K562 (cell line): ENCODE measurements at regions not wholly inside any gene's neighbourhood (a gene's known extent, or its start where the extent isn't known, plus 50 kb on each side); places are given as distances from the start of the nearest gene placed in this dataset.

Experiments used
- ATAC-seq: fragments of 200-7000 bp; cut with Tn5 transposase; 3 replicates; pipeline ENCODE4 v1.9.1; 2020; ENCODE audit warnings: moderate library complexity
- BruUV-seq: library from RNA; stranded (reverse); fragments of 400-500 nt; replicated peaks from 2 replicates; lab custom pipeline; 2021; lab: Mats Ljungman, UMichigan
- CTCF ChIA-PET: fragments of 300-600 bp; formaldehyde crosslinking; extraction: SDS; loops from one replicate; lab custom pipeline; 2021; ENCODE audit warnings: low intra/inter-chr PET ratio; lab: Yijun Ruan, JAX
- POLR2A ChIA-PET: fragments of 300-600, 350-650 bp; sonication (Branson Sonifier 250); formaldehyde crosslinking; extraction: SDS; loops from one replicate; lab custom pipeline; 2021; ENCODE audit warnings: antibody characterized with exemption, inconsistent platforms; lab: Yijun Ruan, JAX
- DNase-seq, 4 experiments: peaks; one replicate each; pipeline versions ENCODE4 v3.0.0 to v3.0.0-alpha.2; 2011 to 2018; ENCODE audit warnings: low spot score in 3 of 4, mixed read lengths in 3 of 4; ENCODE audit errors: extremely low read depth in 1 of 4
- FAIRE-seq: peaks from 2 replicates; lab custom pipeline; 2011; peaks lifted over from hg19 to GRCh38; lab: Jason Lieb, UNC
- H2AFZ ChIP-seq: 2 replicates; pipeline ENCODE4 v1.6.0; 2011; ENCODE audit warnings: low read depth, low read length, control low read depth, inconsistent platforms
- H3K27ac ChIP-seq: fragments of 200-600 bp; 3 replicates; pipeline ENCODE4 v1.8.0; 2011; ENCODE audit warnings: low read depth, mild to moderate bottlenecking, control low read depth, inconsistent platforms, low read length, moderate library complexity, mixed read lengths; ENCODE audit errors: extremely low read depth
- H3K27me3 ChIP-seq, 2 experiments: fragments of 300-600 bp in 1 of 2; 2 replicates in 1 of 2; 3 replicates in 1 of 2; pipeline versions ENCODE4 v1.6.0 to v1.8.0; 2011; ENCODE audit warnings: inconsistent platforms in 2 of 2, low read length in 2 of 2, mild to moderate bottlenecking in 1 of 2, mixed read lengths in 1 of 2, moderate library complexity in 1 of 2; ENCODE audit not compliant: control insufficient read depth in 2 of 2, insufficient read depth in 2 of 2
- H3K36me3 ChIP-seq: fragments of 300-600 bp; 3 replicates; pipeline ENCODE4 v1.8.0; 2011; ENCODE audit warnings: mild to moderate bottlenecking, low read length, inconsistent platforms; ENCODE audit not compliant: control insufficient read depth, insufficient read depth
- H3K4me1 ChIP-seq, 2 experiments: fragments of 200-600 bp in 1 of 2; replicated peaks in 1 of 2; 2 replicates in 1 of 2; 3 replicates in 1 of 2; pipeline versions ENCODE4 v1.5.1 to v1.8.0; 2011; ENCODE audit warnings: inconsistent platforms in 2 of 2, low read length in 2 of 2, mild to moderate bottlenecking in 1 of 2, mixed read lengths in 1 of 2, moderate library complexity in 1 of 2; ENCODE audit not compliant: control insufficient read depth in 2 of 2, insufficient read depth in 2 of 2
- H3K4me2 ChIP-seq: 2 replicates; pipeline ENCODE4 v1.6.1; 2011; ENCODE audit warnings: low read length, control low read depth, inconsistent platforms, mixed read lengths; ENCODE audit not compliant: insufficient read depth
- H3K4me3 ChIP-seq: fragments of 200-600 bp; sonication (generic), shearing (Covaris generic); 2 replicates; pipeline ENCODE4 v1.5.1; 2016; ENCODE audit warnings: control low read depth, inconsistent platforms
- H3K79me2 ChIP-seq: fragments of 200-600 bp; 3 replicates; pipeline ENCODE4 v1.8.0; 2011; ENCODE audit warnings: low read length, inconsistent platforms; ENCODE audit not compliant: control insufficient read depth, insufficient read depth
- H3K9ac ChIP-seq, 2 experiments: 2 replicates each; pipeline versions ENCODE4 v1.6.0 to v1.6.1; 2011; ENCODE audit warnings: low read depth in 2 of 2, low read length in 2 of 2, control low read depth in 1 of 2, inconsistent platforms in 1 of 2, mild to moderate bottlenecking in 1 of 2, mixed read lengths in 1 of 2; ENCODE audit not compliant: insufficient read depth in 1 of 2
- H3K9me1 ChIP-seq: one replicate; pipeline ENCODE4 v1.6.0; 2011; ENCODE audit warnings: inconsistent platforms, mild to moderate bottlenecking, low read length, moderate library complexity; ENCODE audit not compliant: control insufficient read depth, insufficient read depth
- H3K9me3 ChIP-seq: replicated peaks from 2 replicates; pipeline ENCODE4 v1.5.1; 2011; ENCODE audit warnings: low read depth, low read length, inconsistent platforms; ENCODE audit not compliant: control insufficient read depth, insufficient read depth
- H4K20me1 ChIP-seq: replicated peaks from 2 replicates; pipeline ENCODE4 v1.6.1; 2011; ENCODE audit warnings: low read length, inconsistent platforms, mixed read lengths; ENCODE audit not compliant: control insufficient read depth, insufficient read depth
- ASH1L ChIP-seq: fragments of 450-650 bp; IDR thresholded peaks from 2 replicates; pipeline ENCODE4 v1.6.1; 2018; ENCODE audit warnings: borderline replicate concordance, mild to moderate bottlenecking, low read depth; ENCODE audit not compliant: partially characterized antibody
- BDP1 ChIP-seq: IDR thresholded peaks from 3 replicates; pipeline ENCODE4 v1.6.1; 2011; ENCODE audit not compliant: insufficient read length, insufficient read depth
- MTF1 ChIP-seq: fragments of 250-450 bp; sonication (Bioruptor Pico); IDR thresholded peaks from 2 replicates; pipeline ENCODE4 v1.9.0; 2021; ENCODE audit warnings: moderate library complexity, mild to moderate bottlenecking, inconsistent platforms, borderline replicate concordance
- ZNF12 ChIP-seq: sonication (generic); formaldehyde crosslinking; IDR thresholded peaks from 2 replicates; pipeline ENCODE4 v1.4.0; 2020; ENCODE audit warnings: mild to moderate bottlenecking, missing genetic modification reagents
- ZNF134 ChIP-seq: fragments of 250-450 bp; sonication (Bioruptor Pico); conservative IDR thresholded peaks from 2 replicates; pipeline ENCODE4 v1.4.0; 2020
- ZNF23 ChIP-seq: fragments of 250-450 bp; sonication (Bioruptor Pico); IDR thresholded peaks from 2 replicates; pipeline ENCODE4 v1.4.0; 2020; ENCODE audit warnings: mild to moderate bottlenecking
- ZNF445 ChIP-seq: fragments of 250-450 bp; sonication (Bioruptor Pico); IDR thresholded peaks from 2 replicates; pipeline ENCODE4 v1.4.0; 2020; ENCODE audit warnings: low read depth, mild to moderate bottlenecking, moderate library complexity
- ZNF717 ChIP-seq: fragments of 250-450 bp; sonication (Bioruptor Pico); IDR thresholded peaks from 2 replicates; pipeline ENCODE4 v1.5.0; 2021
- WGBS: fragments of 100-300 bp; shearing (Covaris generic); methylation state at CpG from one replicate; pipeline ENCODE4 v1.1.6; 2016; ENCODE audit warnings: low coverage, mixed read lengths; ENCODE audit not compliant: insufficient coverage; ENCODE audit errors: missing lambda C conversion rate; 5-methylcytosine and 5-hydroxymethylcytosine counted together
- in situ Hi-C: fragments of 300-500 bp; cut with MboI; formaldehyde crosslinking; loops from 4 replicates; pipeline ENCODE4 v1.15.0; 2018; ENCODE audit warnings: inconsistent platforms, mixed read lengths
- intact Hi-C: fragments of 100-400 bp; cut with micrococcal nuclease; formaldehyde crosslinking; loops from 2 replicates; pipeline ENCODE4 v1.14.2; 2022
- TF ChIP-seq, protein P1 (sequence below): IDR thresholded peaks from 3 replicates; pipeline ENCODE4 v1.6.1; 2011; ENCODE audit warnings: borderline replicate concordance, mild to moderate bottlenecking; ENCODE audit not compliant: insufficient read length, insufficient read depth
- TF ChIP-seq, protein P2 (sequence below), 2 experiments: IDR thresholded peaks; 2 replicates each; pipeline ENCODE4 v1.6.1; 2011; ENCODE audit warnings: borderline replicate concordance in 1 of 2, control low read depth in 1 of 2, low read depth in 1 of 2, low read length in 1 of 2, mild to moderate bottlenecking in 1 of 2, mixed read lengths in 1 of 2, moderate library complexity in 1 of 2; ENCODE audit not compliant: insufficient read depth in 1 of 2, insufficient read length in 1 of 2, poor library complexity in 1 of 2, severe bottlenecking in 1 of 2; ENCODE audit errors: extremely low read depth in 1 of 2
- TF ChIP-seq, protein P3 (sequence below), 2 experiments: fragments of 150-350 bp in 1 of 2; IDR thresholded peaks; 2 replicates each; pipeline ENCODE4 v1.6.1; 2012 to 2016; ENCODE audit warnings: low read depth in 2 of 2, low read length in 2 of 2, mild to moderate bottlenecking in 1 of 2, moderate library complexity in 1 of 2
- TF ChIP-seq, protein P4 (sequence below): fragments of 150-350 bp; conservative IDR thresholded peaks from 2 replicates; pipeline ENCODE4 v1.6.1; 2014; ENCODE audit warnings: low read length

DNA sequence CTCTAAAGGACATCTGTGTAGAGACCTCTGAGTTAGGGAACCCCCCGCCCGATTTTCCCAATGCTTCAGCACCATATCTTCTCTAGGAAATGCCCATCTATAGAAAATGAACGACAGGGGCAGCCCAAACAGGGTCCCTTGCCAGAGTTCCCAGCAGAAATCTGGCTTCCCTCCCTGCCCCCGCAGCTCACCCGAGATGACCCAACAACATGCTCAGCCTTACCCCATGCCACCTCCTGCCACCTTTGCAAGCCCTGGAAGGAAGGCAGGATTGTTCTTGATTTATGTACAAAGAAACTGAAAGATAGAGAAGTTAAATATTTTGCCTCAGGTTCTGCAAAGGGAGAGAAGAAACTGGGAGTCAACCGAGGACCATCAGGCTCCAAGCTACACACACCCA, 105.6 kb upstream of the UQCRFS1 start (continued):
- TF ChIP-seq MTF1 (CRISPR knock-in tag) (no peak), ZNF134 (CRISPR knock-in tag) (no peak), ZNF717 (no peak)
- TF ChIP-seq, protein P1, sequence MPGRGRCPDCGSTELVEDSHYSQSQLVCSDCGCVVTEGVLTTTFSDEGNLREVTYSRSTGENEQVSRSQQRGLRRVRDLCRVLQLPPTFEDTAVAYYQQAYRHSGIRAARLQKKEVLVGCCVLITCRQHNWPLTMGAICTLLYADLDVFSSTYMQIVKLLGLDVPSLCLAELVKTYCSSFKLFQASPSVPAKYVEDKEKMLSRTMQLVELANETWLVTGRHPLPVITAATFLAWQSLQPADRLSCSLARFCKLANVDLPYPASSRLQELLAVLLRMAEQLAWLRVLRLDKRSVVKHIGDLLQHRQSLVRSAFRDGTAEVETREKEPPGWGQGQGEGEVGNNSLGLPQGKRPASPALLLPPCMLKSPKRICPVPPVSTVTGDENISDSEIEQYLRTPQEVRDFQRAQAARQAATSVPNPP, result no peak

DNA sequence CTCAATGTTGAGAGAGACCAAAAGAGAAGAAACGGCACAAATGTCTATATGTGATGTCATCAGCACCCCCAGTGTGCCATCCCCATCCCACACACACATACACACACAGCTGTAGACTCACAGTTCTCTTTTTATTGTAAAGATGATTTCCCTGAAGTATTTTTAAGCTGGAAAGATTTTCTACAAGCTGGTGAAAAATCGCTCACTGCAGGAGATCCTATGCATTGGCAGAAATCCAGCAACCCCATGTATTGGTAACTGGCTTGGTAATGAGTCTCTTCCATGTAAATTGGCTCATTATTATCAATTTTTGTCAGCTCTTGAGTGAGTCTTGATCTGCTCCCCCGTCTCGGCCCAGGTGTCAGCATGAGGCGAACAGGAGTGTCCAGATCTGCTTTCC, 107.1 kb upstream of the UQCRFS1 start:
- intact Hi-C loops (no loop called here), in situ Hi-C loops (no loop called here)
- H3K4me3 ChIP-seq, result no peak overlapping the region
- DNase-seq (no peak), ATAC-seq (no peak), FAIRE-seq (no peak)
- ChIA-PET CTCF (no interaction called here), POLR2A (no interaction called here)
- H3K36me3 ChIP-seq, result no peaks in the 10 kb centered on the region
- BruUV-seq, result no TSS peak
- no peak overlapping the region for H2AFZ ChIP-seq
- no peaks in the 10 kb centered on the region for H3K79me2 ChIP-seq
- no peaks in the 10 kb centered on the region for H3K9me1 ChIP-seq
- H3K27ac ChIP-seq, result no peak overlapping the region
- no peaks in the 10 kb centered on the region for H3K4me1 ChIP-seq
- no peaks in the 10 kb centered on the region for H3K9me3 ChIP-seq
- no peak overlapping the region for H3K4me2 ChIP-seq
- peaks cover 5 to 36% of the 10 kb centered on the region in 2 experiments; a peak in 3 of 5 replicates for H3K27me3 ChIP-seq
- H3K9ac ChIP-seq, result no peak overlapping the region
- no peaks in the 10 kb centered on the region; the same call in 1 of the 2 replicates for H4K20me1 ChIP-seq
- WGBS, result 1% methylated on average over 5 of the region's 5 CpGs
- TF ChIP-seq ZNF445 (CRISPR knock-in tag), result no peak
- TF ChIP-seq, protein P2, sequence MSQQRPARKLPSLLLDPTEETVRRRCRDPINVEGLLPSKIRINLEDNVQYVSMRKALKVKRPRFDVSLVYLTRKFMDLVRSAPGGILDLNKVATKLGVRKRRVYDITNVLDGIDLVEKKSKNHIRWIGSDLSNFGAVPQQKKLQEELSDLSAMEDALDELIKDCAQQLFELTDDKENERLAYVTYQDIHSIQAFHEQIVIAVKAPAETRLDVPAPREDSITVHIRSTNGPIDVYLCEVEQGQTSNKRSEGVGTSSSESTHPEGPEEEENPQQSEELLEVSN (IDR thresholded peaks at IDR 0.05; ENCODE audit: borderline replicate concordance in 1 of 2, extremely low read depth in 1 of 2, insufficient read depth in 1 of 2, insufficient read length in 1 of 2, low read depth in 1 of 2, low read length in 1 of 2, poor library complexity in 1 of 2, severe bottlenecking in 1 of 2), result no peak
- no peak for TF ChIP-seq BDP1
- TF ChIP-seq, protein P3, sequence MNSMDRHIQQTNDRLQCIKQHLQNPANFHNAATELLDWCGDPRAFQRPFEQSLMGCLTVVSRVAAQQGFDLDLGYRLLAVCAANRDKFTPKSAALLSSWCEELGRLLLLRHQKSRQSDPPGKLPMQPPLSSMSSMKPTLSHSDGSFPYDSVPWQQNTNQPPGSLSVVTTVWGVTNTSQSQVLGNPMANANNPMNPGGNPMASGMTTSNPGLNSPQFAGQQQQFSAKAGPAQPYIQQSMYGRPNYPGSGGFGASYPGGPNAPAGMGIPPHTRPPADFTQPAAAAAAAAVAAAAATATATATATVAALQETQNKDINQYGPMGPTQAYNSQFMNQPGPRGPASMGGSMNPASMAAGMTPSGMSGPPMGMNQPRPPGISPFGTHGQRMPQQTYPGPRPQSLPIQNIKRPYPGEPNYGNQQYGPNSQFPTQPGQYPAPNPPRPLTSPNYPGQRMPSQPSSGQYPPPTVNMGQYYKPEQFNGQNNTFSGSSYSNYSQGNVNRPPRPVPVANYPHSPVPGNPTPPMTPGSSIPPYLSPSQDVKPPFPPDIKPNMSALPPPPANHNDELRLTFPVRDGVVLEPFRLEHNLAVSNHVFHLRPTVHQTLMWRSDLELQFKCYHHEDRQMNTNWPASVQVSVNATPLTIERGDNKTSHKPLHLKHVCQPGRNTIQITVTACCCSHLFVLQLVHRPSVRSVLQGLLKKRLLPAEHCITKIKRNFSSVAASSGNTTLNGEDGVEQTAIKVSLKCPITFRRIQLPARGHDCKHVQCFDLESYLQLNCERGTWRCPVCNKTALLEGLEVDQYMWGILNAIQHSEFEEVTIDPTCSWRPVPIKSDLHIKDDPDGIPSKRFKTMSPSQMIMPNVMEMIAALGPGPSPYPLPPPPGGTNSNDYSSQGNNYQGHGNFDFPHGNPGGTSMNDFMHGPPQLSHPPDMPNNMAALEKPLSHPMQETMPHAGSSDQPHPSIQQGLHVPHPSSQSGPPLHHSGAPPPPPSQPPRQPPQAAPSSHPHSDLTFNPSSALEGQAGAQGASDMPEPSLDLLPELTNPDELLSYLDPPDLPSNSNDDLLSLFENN (IDR thresholded peaks at IDR 0.05; ENCODE audit: low read depth in 2 of 2, low read length in 2 of 2), result no peak
- no peak for TF ChIP-seq ZNF23 (CRISPR knock-in tag)
- TF ChIP-seq ZNF12 (CRISPR knock-in tag), result no peak
- TF ChIP-seq, protein P4, sequence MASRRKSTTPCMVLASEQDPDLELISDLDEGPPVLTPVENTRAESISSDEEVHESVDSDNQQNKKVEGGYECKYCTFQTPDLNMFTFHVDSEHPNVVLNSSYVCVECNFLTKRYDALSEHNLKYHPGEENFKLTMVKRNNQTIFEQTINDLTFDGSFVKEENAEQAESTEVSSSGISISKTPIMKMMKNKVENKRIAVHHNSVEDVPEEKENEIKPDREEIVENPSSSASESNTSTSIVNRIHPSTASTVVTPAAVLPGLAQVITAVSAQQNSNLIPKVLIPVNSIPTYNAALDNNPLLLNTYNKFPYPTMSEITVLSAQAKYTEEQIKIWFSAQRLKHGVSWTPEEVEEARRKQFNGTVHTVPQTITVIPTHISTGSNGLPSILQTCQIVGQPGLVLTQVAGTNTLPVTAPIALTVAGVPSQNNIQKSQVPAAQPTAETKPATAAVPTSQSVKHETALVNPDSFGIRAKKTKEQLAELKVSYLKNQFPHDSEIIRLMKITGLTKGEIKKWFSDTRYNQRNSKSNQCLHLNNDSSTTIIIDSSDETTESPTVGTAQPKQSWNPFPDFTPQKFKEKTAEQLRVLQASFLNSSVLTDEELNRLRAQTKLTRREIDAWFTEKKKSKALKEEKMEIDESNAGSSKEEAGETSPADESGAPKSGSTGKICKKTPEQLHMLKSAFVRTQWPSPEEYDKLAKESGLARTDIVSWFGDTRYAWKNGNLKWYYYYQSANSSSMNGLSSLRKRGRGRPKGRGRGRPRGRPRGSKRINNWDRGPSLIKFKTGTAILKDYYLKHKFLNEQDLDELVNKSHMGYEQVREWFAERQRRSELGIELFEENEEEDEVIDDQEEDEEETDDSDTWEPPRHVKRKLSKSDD, result no peak
- TF ChIP-seq ASH1L, result no peak
